ENCODE measurements at regions not wholly inside any gene's neighbourhood (a gene's known extent, or its start where the extent isn't known, plus 50 kb on each side); places are given as distances from the start of the nearest gene placed in this dataset.
"Not testable (repeated sequence)": the region's sequence is repeated elsewhere in the genome, so short reads cannot be mapped to it uniquely, and the experiment has no call there.

DNA sequence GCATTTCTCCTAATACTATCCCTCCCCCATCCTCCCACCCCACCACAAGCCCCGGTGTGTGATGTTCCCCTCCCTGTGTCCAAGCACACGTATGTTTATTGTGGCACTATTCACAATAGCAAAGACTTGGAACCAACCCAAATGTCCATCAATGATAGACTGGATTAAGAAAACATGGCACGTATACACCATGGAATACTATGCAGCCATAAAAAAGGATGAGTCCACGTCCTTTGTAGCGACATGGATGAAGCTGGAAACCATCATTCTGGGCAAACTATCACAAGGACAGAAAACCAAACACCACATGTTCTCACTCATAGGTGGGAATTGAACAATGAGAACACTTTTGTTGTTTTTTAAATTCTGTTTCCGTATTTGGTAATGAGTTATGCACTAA lies 2294.6 kb upstream of the AGA start:
- TF ChIP-seq POLR2AphosphoS5 (IDR thresholded peaks at IDR 0.05; ENCODE audit: borderline replicate concordance, low read depth, low read length); EZH2 (IDR thresholded peaks at IDR 0.05); FOXP2 (optimal IDR thresholded peaks at IDR 0.05; ENCODE audit: control extremely low read depth, extremely low read length, insufficient read depth): not testable (repeated sequence)
